ENCODE measurements at regions not wholly inside any gene's neighbourhood (a gene's known extent, or its start where the extent isn't known, plus 50 kb on each side); places are given as distances from the start of the nearest gene placed in this dataset.

DNA sequence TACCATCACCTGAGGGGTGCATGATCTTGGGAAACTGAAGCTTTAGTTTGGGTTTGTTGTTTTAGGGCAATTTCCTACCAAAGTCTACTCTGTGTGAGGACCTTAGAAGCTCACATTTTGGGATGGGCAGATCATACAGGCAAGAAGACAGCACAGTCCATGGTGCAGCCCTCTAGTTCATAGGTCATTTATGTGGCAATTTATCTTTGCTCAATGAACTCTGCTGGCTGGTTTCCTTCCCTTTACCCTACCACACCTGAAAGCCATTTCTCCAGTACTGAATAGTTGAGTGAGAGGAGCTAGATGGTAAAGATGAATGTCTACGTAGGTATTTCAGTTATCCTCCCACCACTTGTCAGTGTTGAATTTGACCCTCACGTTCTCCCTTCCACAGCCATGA, 87.5 kb upstream of the KLF12 start:
- Histone ChIP-seq H3F3A (ENCODE audit: insufficient read depth, low read length) (no peaks in the 10 kb centered on the region), H3K27me3 (replicated peaks; ENCODE audit: insufficient read depth, low read length) (no peaks in the 10 kb centered on the region), H2AFZ (ENCODE audit: low read length) (no peak overlapping the region), H3K79me2 (ENCODE audit: low read length) (no peaks in the 10 kb centered on the region), H4K20me1 (ENCODE audit: insufficient read depth, low read length) (no peaks in the 10 kb centered on the region), H3K4me2 (ENCODE audit: low read depth, low read length) (no peak overlapping the region), H3K27ac (ENCODE audit: low read length) (no peak overlapping the region), H3K9me2 (replicated peaks; ENCODE audit: insufficient read depth, low read length) (no peaks in the 10 kb centered on the region), H3K36me3 (replicated peaks; ENCODE audit: insufficient read depth, low read length) (no peaks in the 10 kb centered on the region), H3K4me1 (ENCODE audit: low read length) (no peaks in the 10 kb centered on the region), H3K9me3 (replicated peaks; ENCODE audit: insufficient read depth, low read length) (no peaks in the 10 kb centered on the region), H3K4me3 (ENCODE audit: low read length) (no peak overlapping the region), H3K9ac (ENCODE audit: low read length) (no peak overlapping the region)
- TF ChIP-seq, protein P1, sequence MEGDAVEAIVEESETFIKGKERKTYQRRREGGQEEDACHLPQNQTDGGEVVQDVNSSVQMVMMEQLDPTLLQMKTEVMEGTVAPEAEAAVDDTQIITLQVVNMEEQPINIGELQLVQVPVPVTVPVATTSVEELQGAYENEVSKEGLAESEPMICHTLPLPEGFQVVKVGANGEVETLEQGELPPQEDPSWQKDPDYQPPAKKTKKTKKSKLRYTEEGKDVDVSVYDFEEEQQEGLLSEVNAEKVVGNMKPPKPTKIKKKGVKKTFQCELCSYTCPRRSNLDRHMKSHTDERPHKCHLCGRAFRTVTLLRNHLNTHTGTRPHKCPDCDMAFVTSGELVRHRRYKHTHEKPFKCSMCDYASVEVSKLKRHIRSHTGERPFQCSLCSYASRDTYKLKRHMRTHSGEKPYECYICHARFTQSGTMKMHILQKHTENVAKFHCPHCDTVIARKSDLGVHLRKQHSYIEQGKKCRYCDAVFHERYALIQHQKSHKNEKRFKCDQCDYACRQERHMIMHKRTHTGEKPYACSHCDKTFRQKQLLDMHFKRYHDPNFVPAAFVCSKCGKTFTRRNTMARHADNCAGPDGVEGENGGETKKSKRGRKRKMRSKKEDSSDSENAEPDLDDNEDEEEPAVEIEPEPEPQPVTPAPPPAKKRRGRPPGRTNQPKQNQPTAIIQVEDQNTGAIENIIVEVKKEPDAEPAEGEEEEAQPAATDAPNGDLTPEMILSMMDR (IDR thresholded peaks at IDR 0.05; ENCODE audit: low read length): no peak
- TF ChIP-seq EZH2 (optimal IDR thresholded peaks at IDR 0.05; ENCODE audit: low read depth, low read length): no peak
- TF ChIP-seq EZH2phosphoT487 (IDR thresholded peaks at IDR 0.05; ENCODE audit: low read length): no peak
- DNase-seq: no peak

DNA sequence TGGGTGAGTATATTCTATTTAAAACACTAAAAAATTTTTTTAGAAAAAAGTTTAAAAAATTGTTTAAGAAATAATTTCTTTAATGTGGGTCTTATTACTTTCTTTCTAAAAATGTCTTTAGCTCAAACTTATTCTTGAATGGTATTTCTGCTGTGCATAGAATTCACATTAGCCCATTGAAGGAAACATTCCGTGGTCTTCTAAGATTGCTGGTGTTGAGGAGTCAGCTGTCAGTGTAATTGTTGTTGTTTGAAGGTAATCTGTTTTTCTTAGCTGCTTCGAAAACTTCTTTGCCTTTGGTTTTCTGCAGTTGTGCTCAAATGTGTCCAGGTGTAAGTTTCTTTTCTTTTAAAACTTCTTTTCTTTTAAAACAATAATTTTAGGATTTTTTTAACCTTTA, 85.4 kb upstream of the KLF12 start:
- TF ChIP-seq EZH2phosphoT487 (IDR thresholded peaks at IDR 0.05; ENCODE audit: low read length): no peak
- no peak overlapping the region for H3K4me2 ChIP-seq (ENCODE audit: low read depth, low read length)

DNA sequence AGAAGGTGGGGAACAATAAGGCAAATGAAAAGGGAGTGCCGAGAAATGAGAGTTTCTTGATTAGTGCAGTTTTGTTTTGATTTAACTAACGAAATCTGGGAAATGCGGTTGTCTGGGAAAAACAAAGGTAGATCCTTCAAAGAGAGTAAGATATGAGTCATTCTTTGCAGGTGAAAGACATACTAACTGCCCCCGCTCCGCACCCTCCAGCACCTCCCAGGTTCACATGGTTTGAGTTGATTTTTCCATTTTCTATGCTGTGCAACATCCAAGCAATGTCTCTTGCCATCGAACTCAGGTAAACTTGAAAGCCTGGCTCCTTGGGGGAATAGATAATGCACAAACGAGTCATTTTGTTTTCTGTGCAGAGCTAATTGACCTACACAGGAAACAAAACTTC, 84.1 kb upstream of the KLF12 start:
- Histone ChIP-seq H3K27ac (ENCODE audit: low read length) (no peak overlapping the region), H3F3A (ENCODE audit: insufficient read depth, low read length) (no peaks in the 10 kb centered on the region), H2AFZ (ENCODE audit: low read length) (no peak overlapping the region)

More for the DNA sequence above, 85.4 kb upstream of the KLF12 start:
- DNase-seq: no peak
- no peak overlapping the region for H3K9ac ChIP-seq (ENCODE audit: low read length)
- H3K36me3 ChIP-seq (replicated peaks; ENCODE audit: insufficient read depth, low read length): no peaks in the 10 kb centered on the region
- no peaks in the 10 kb centered on the region for H3K4me1 ChIP-seq (ENCODE audit: low read length)
- no peak overlapping the region for H3K27ac ChIP-seq (ENCODE audit: low read length)
- no peaks in the 10 kb centered on the region for H3F3A ChIP-seq (ENCODE audit: insufficient read depth, low read length)
- H3K9me3 ChIP-seq (replicated peaks; ENCODE audit: insufficient read depth, low read length): no peaks in the 10 kb centered on the region
- H4K20me1 ChIP-seq (ENCODE audit: insufficient read depth, low read length): no peaks in the 10 kb centered on the region
- no peak overlapping the region for H3K4me3 ChIP-seq (ENCODE audit: low read length)
- no peaks in the 10 kb centered on the region for H3K27me3 ChIP-seq (replicated peaks; ENCODE audit: insufficient read depth, low read length)
- no peaks in the 10 kb centered on the region for H3K79me2 ChIP-seq (ENCODE audit: low read length)
- no peak overlapping the region for H2AFZ ChIP-seq (ENCODE audit: low read length)
- no peaks in the 10 kb centered on the region for H3K9me2 ChIP-seq (replicated peaks; ENCODE audit: insufficient read depth, low read length)

DNA sequence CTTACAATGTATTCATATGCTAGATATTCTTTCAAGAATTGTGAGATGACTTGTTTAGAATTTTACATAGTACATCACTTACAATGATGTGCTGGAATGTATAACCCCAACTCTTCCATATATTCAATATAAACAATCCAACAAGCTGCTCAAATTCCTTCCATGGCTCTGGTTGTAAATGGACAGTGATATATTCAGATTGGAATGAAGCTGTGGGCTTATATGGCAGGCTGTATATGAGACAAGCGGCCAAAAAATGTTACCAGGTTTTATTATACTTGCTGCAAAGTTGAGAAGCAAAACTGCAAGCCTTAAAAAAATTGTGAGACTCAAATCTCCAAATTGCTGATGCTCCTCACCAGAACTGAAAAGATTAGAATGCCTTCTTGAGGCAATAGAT, 83.6 kb upstream of the KLF12 start:
- DNase-seq: no peak
- no peak for TF ChIP-seq EZH2 (optimal IDR thresholded peaks at IDR 0.05; ENCODE audit: low read depth, low read length)
- TF ChIP-seq, protein P1 (IDR thresholded peaks at IDR 0.05; ENCODE audit: low read length): no peak
- no peak for TF ChIP-seq EZH2phosphoT487 (IDR thresholded peaks at IDR 0.05; ENCODE audit: low read length)
- Histone ChIP-seq H3K9me3 (replicated peaks; ENCODE audit: insufficient read depth, low read length) (no peaks in the 10 kb centered on the region), H3K9me2 (replicated peaks; ENCODE audit: insufficient read depth, low read length) (no peaks in the 10 kb centered on the region), H4K20me1 (ENCODE audit: insufficient read depth, low read length) (no peaks in the 10 kb centered on the region), H3F3A (ENCODE audit: insufficient read depth, low read length) (no peaks in the 10 kb centered on the region), H3K27ac (ENCODE audit: low read length) (no peak overlapping the region), H3K4me2 (ENCODE audit: low read depth, low read length) (no peak overlapping the region), H3K4me1 (ENCODE audit: low read length) (no peaks in the 10 kb centered on the region), H3K36me3 (replicated peaks; ENCODE audit: insufficient read depth, low read length) (no peaks in the 10 kb centered on the region), H3K4me3 (ENCODE audit: low read length) (no peak overlapping the region), H3K9ac (ENCODE audit: low read length) (no peak overlapping the region), H3K27me3 (replicated peaks; ENCODE audit: insufficient read depth, low read length) (no peaks in the 10 kb centered on the region), H2AFZ (ENCODE audit: low read length) (no peak overlapping the region), H3K79me2 (ENCODE audit: low read length) (no peaks in the 10 kb centered on the region)

More for the DNA sequence above, 84.1 kb upstream of the KLF12 start:
- Histone ChIP-seq H4K20me1 (ENCODE audit: insufficient read depth, low read length) (no peaks in the 10 kb centered on the region), H3K9me3 (replicated peaks; ENCODE audit: insufficient read depth, low read length) (no peaks in the 10 kb centered on the region), H3K4me2 (ENCODE audit: low read depth, low read length) (no peak overlapping the region), H3K79me2 (ENCODE audit: low read length) (no peaks in the 10 kb centered on the region), H3K4me1 (ENCODE audit: low read length) (no peaks in the 10 kb centered on the region), H3K4me3 (ENCODE audit: low read length) (no peak overlapping the region), H3K27me3 (replicated peaks; ENCODE audit: insufficient read depth, low read length) (no peaks in the 10 kb centered on the region), H3K9ac (ENCODE audit: low read length) (no peak overlapping the region), H3K9me2 (replicated peaks; ENCODE audit: insufficient read depth, low read length) (no peaks in the 10 kb centered on the region), H3K36me3 (replicated peaks; ENCODE audit: insufficient read depth, low read length) (no peaks in the 10 kb centered on the region)
- no peak for DNase-seq
- no peak for TF ChIP-seq EZH2 (optimal IDR thresholded peaks at IDR 0.05; ENCODE audit: low read depth, low read length)
- TF ChIP-seq, protein P1 (IDR thresholded peaks at IDR 0.05; ENCODE audit: low read length): no peak
